Progenitor cell of endocrine pancreas (in vitro differentiated cells): ENCODE measurements at regions not wholly inside any gene's neighbourhood (a gene's known extent, or its start where the extent isn't known, plus 50 kb on each side); places are given as distances from the start of the nearest gene placed in this dataset.

Experiments used
- DNase-seq: peaks from one replicate; pipeline ENCODE4 v3.0.0; 2021; ENCODE audit warnings: low spot score; ENCODE audit not compliant: unreplicated experiment
- H3K27ac Mint-ChIP-seq: 2 replicates; pipeline ENCODE4 v1.8.0; 2021; ENCODE audit warnings: mild to moderate bottlenecking, moderate library complexity, mixed read lengths
- H3K27me3 Mint-ChIP-seq: 2 replicates; pipeline ENCODE4 v1.8.0; 2021; ENCODE audit warnings: mixed read lengths
- H3K36me3 Mint-ChIP-seq: 2 replicates; pipeline ENCODE4 v1.8.0; 2022; ENCODE audit warnings: mixed read lengths; ENCODE audit not compliant: insufficient read depth
- H3K4me1 Mint-ChIP-seq: 2 replicates; pipeline ENCODE4 v1.8.0; 2021; ENCODE audit warnings: low read depth, mixed read lengths
- H3K4me3 Mint-ChIP-seq: 2 replicates; pipeline ENCODE4 v1.8.0; 2021; ENCODE audit warnings: low read depth, mild to moderate bottlenecking, moderate library complexity, mixed read lengths
- H3K9me3 Mint-ChIP-seq: 2 replicates; pipeline ENCODE4 v1.8.0; 2021; ENCODE audit warnings: low read depth, mixed read lengths
- TF ChIP-seq, protein P1 (sequence below): fragments of 200-600 bp; sonication (generic); IDR thresholded peaks from one replicate; pipeline ENCODE4 v1.5.0; 2021; ENCODE audit warnings: antibody characterized with exemption, mild to moderate bottlenecking; ENCODE audit not compliant: unreplicated experiment

DNA sequence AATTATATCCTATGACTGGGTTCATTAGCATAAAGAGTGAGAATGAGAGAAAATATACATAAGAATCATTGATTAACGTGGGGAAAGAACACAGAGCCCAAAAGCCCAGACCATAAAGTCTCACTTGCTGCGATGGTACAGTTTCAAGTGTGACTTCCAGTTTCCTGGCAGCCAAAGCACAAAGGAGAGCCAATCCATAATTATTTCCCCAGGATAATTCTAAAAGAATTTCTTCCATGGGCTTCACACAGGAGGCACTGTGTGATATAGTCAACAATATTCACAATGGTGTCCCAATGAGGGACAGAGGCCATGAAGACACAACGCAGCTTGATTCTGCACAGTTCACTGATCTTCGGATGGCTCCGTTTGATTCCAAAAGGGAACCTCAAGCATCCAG, 321.6 kb downstream of the PLPP3 start:
- no peaks in the 10 kb centered on the region for H3K27me3 Mint-ChIP-seq
- peaks cover 4% of the 10 kb centered on the region for H3K9me3 Mint-ChIP-seq
- DNase-seq = no peak
- H3K27ac Mint-ChIP-seq = no peak overlapping the region
- TF ChIP-seq, protein P1, sequence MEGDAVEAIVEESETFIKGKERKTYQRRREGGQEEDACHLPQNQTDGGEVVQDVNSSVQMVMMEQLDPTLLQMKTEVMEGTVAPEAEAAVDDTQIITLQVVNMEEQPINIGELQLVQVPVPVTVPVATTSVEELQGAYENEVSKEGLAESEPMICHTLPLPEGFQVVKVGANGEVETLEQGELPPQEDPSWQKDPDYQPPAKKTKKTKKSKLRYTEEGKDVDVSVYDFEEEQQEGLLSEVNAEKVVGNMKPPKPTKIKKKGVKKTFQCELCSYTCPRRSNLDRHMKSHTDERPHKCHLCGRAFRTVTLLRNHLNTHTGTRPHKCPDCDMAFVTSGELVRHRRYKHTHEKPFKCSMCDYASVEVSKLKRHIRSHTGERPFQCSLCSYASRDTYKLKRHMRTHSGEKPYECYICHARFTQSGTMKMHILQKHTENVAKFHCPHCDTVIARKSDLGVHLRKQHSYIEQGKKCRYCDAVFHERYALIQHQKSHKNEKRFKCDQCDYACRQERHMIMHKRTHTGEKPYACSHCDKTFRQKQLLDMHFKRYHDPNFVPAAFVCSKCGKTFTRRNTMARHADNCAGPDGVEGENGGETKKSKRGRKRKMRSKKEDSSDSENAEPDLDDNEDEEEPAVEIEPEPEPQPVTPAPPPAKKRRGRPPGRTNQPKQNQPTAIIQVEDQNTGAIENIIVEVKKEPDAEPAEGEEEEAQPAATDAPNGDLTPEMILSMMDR = no peak
- peaks cover 2% of the 10 kb centered on the region for H3K4me1 Mint-ChIP-seq
- no peaks in the 10 kb centered on the region for H3K36me3 Mint-ChIP-seq
- H3K4me3 Mint-ChIP-seq = no peak overlapping the region

DNA sequence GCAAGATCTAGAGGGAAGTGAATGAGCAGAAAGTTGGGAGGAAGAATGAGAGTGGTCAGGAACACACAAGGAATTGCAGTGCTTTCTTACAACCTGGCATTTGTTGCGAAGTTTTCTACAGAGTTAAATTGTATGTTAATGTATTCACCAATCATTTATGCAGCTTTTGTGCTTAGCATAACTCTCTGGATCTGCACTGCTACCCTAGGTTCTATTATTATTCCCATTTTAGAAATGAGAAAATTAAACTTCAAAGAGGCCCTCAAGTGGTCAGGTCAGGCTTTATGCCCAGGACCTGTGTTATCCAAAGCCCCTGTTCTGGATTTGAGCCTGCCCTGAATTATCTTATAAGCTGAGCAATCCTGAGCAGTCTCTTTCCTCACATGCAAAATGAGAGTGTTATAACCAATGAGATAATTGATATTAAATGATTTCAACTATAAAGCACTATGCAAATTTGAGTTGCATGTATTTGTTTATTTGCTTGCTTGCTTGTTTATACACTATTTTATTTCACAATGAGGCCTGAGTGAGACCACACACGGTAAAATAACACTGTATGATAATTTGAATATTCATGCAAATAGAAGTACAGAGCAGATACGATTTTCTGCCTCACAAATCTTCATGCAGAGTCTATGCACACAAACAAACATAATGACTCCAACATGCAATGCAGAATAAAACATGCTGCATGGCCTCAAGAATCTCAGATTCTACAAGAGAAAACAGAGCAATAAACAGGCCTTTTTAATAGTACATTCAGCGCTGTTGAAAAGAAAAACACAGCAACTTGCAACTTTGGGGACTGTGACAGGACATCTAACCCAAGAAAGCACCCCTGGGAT, 323.0 kb downstream of the PLPP3 start:
- Mint-ChIP-seq H3K27me3 (no peaks in the 10 kb centered on the region), H3K27ac (no peak overlapping the region), H3K4me1 (peaks cover 2% of the 10 kb centered on the region), H3K36me3 (no peaks in the 10 kb centered on the region), H3K9me3 (peaks cover 4% of the 10 kb centered on the region), H3K4me3 (no peak overlapping the region)
- DNase-seq = no peak
- TF ChIP-seq, protein P1 = no peak

DNA sequence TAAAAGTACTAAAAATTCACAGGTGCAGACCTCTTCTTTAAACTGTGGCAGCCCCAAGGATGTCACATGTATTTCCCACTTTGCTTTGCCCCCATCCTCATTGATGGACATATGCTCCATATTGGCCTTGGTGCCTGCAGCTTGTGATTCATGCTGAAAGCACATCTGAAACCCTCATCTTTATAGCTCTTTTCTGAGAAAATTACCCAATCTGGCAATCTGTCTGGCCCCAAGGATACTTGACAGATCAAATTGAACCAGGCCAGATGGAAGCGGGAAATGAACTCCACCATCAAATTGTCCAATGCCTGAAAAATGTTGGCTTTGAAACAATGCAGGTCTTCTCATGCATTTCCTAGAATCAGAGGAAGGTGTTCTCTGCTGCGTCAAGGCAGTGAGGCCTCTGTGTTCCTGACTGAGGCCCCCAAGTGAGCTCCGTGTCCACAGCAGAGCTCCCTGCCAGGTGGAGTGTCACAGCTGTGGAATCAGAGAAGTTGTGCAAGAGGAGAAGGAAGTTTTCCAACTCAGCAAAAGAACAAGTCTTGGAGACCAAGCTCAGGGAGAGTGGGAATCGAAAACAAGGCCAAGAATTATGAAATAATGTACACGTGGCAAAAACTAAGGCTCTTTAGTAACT, 323.7 kb downstream of the PLPP3 start:
- TF ChIP-seq, protein P1 = no peak
- Mint-ChIP-seq H3K36me3 (no peaks in the 10 kb centered on the region), H3K4me1 (peaks cover 2% of the 10 kb centered on the region), H3K4me3 (no peak overlapping the region), H3K27ac (no peak overlapping the region), H3K27me3 (no peaks in the 10 kb centered on the region), H3K9me3 (peaks cover 4% of the 10 kb centered on the region)
- no peak for DNase-seq

DNA sequence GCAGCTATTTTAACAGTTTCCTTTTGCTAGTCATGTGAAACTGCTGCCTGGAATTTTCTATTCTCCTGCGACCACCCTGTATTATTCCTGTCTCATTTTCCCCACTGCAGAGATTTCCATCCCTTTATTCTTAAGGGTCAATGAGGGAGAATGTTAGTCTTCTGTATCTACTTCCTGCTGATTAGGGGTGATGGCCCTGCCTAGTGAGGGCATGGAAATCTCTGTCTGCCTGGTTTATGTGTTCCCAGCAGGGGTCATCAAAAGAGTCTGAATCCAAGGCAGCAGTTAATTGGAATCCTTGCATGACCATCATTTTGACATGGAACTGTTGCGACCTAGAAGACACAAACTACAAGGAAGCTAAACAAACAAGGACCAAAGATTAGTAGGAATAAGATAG, 325.2 kb downstream of the PLPP3 start:
- TF ChIP-seq, protein P1 = no peak
- Mint-ChIP-seq H3K4me1 (peaks cover 2% of the 10 kb centered on the region), H3K36me3 (no peaks in the 10 kb centered on the region), H3K27ac (no peak overlapping the region), H3K4me3 (no peak overlapping the region), H3K27me3 (no peaks in the 10 kb centered on the region), H3K9me3 (no peaks in the 10 kb centered on the region)
- no peak for DNase-seq

DNA sequence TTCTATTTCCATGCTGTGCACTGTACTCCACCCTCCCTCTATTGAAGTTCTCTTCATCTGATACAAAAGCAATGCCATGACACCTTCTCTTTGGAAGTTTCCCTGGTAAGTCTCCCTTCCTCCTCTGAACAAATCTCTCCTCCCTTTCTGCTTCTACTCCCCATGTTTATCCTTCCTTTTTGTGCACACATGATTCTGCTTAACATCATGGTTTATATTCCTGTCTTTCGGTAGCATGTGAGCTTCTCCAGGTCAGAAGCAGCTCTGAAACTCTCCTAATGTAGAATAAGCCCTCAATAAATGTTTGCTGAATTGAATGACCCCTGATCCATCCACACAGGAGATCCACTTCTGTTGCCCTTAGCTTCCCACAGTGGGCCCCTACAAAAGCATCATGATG, 328.6 kb downstream of the PLPP3 start:
- Mint-ChIP-seq H3K27ac (no peak overlapping the region), H3K36me3 (no peaks in the 10 kb centered on the region), H3K4me1 (peaks cover 2% of the 10 kb centered on the region), H3K4me3 (no peak overlapping the region), H3K9me3 (no peaks in the 10 kb centered on the region), H3K27me3 (no peaks in the 10 kb centered on the region)
- TF ChIP-seq, protein P1 = no peak
- DNase-seq = no peak
